HCT116 (cell line): ENCODE measurements at regions not wholly inside any gene's neighbourhood (a gene's known extent, or its start where the extent isn't known, plus 50 kb on each side); places are given as distances from the start of the nearest gene placed in this dataset.

Experiments
- ATAC-seq: fragments of 200-7000 bp; cut with Tn5 transposase; 2 replicates; pipeline ENCODE4 v1.9.1; 2020; ENCODE audit warnings: mild to moderate bottlenecking, moderate library complexity
- BruUV-seq: library from RNA; stranded (reverse); fragments of 400-500 nt; replicated peaks from 2 replicates; lab custom pipeline; 2021; lab: Mats Ljungman, UMichigan
- CTCF ChIA-PET: fragments of 300-600 bp; sonication (Branson Sonifier 250); formaldehyde crosslinking; loops from one replicate; lab custom pipeline; 2021; ENCODE audit warnings: antibody characterized with exemption; lab: Charles Lee
- POLR2A ChIA-PET: fragments of 300-600, 350-600 bp; sonication (Branson Sonifier 250); formaldehyde crosslinking; loops from one replicate; lab custom pipeline; 2021; ENCODE audit warnings: antibody characterized with exemption; lab: Charles Lee
- RAD21 ChIA-PET, 2 experiments: fragments of 300-600 bp; sonication (Branson Sonifier 250); formaldehyde crosslinking; loops; one replicate each; lab custom pipeline; 2023; ENCODE audit warnings: low total read pairs in 2 of 2; ENCODE audit not compliant: uncharacterized antibody in 2 of 2, unreplicated experiment in 2 of 2, low non-redundant PET in 1 of 2; lab: Charles Lee
- DNase-seq: peaks from one replicate; pipeline ENCODE4 v3.0.0-alpha.2; 2010; ENCODE audit warnings: low read depth, low spot score
- H2AFZ ChIP-seq: fragments of 200-600 bp; shearing (Covaris generic), sonication (generic); 2 replicates; pipeline ENCODE4 v1.6.1; 2017; ENCODE audit warnings: low read depth, mixed run types, mixed read lengths, antibody characterized with exemption, low read length; ENCODE audit not compliant: poor library complexity, severe bottlenecking
- H3K27ac ChIP-seq: 2 replicates; pipeline ENCODE4 v1.5.1; 2012; ENCODE audit warnings: low read depth, low read length
- H3K27me3 ChIP-seq: fragments of 200-600 bp; sonication (generic); 2 replicates; pipeline ENCODE4 v1.6.1; 2016; ENCODE audit warnings: mixed run types, low read length, mixed read lengths; ENCODE audit not compliant: insufficient read depth
- H3K36me3 ChIP-seq, 2 experiments: fragments of 200-500 bp in 1 of 2; fragments of 200-600 bp in 1 of 2; sonication (Bioruptor generic) in 1 of 2; sonication (generic) in 1 of 2; 2 replicates each; pipeline versions ENCODE4 v1.5.1 to v1.6.1; 2014 to 2016; ENCODE audit warnings: low read length in 2 of 2, inconsistent platforms in 1 of 2, mixed read lengths in 1 of 2, mixed run types in 1 of 2; ENCODE audit not compliant: insufficient read depth in 2 of 2, control insufficient read depth in 1 of 2
- H3K4me1 ChIP-seq, 2 experiments: fragments of 200-600 bp in 1 of 2; sonication (generic) in 1 of 2; 2 replicates each; pipeline versions ENCODE4 v1.5.1 to v1.6.1; 2012 to 2017; ENCODE audit warnings: low read length in 2 of 2, inconsistent platforms in 1 of 2, mild to moderate bottlenecking in 1 of 2, mixed read lengths in 1 of 2, mixed run types in 1 of 2, moderate library complexity in 1 of 2; ENCODE audit not compliant: insufficient read depth in 2 of 2, control insufficient read depth in 1 of 2
- H3K4me2 ChIP-seq: fragments of 200-600 bp; sonication (generic); 2 replicates; pipeline ENCODE4 v1.6.1; 2017; ENCODE audit warnings: mixed run types, low read length, mixed read lengths
- H3K4me3 ChIP-seq, 2 experiments: fragments of 200-600 bp in 1 of 2; sonication (generic) in 1 of 2; replicated peaks in 1 of 2; 2 replicates each; pipeline ENCODE4 v1.5.1; 2011 to 2016; ENCODE audit warnings: low read length in 2 of 2, control low read depth in 1 of 2, low read depth in 1 of 2, mild to moderate bottlenecking in 1 of 2, mixed read lengths in 1 of 2, mixed run types in 1 of 2
- H3K79me2 ChIP-seq: fragments of 200-600 bp; sonication (generic); 2 replicates; pipeline ENCODE4 v1.6.1; 2017; ENCODE audit warnings: mild to moderate bottlenecking, mixed run types, low read length, moderate library complexity, mixed read lengths; ENCODE audit not compliant: insufficient read depth
- H3K9ac ChIP-seq: fragments of 200-600 bp; sonication (generic); 2 replicates; pipeline ENCODE4 v1.6.1; 2016; ENCODE audit warnings: low read length, mixed read lengths
- H3K9me2 ChIP-seq: fragments of 200-600 bp; sonication (generic), shearing (Covaris generic); 2 replicates; pipeline ENCODE4 v1.6.1; 2017; ENCODE audit warnings: mixed run types, mild to moderate bottlenecking, moderate library complexity; ENCODE audit not compliant: insufficient read depth
- H3K9me3 ChIP-seq, 2 experiments: fragments of 200-500 bp in 1 of 2; fragments of 200-600 bp in 1 of 2; sonication (Bioruptor generic) in 1 of 2; sonication (generic) in 1 of 2; 2 replicates each; pipeline ENCODE4 v1.6.1; 2014 to 2017; ENCODE audit warnings: low read length in 2 of 2, mixed read lengths in 2 of 2, inconsistent platforms in 1 of 2, low read depth in 1 of 2, mild to moderate bottlenecking in 1 of 2, mixed run types in 1 of 2, moderate library complexity in 1 of 2; ENCODE audit not compliant: control insufficient read depth in 1 of 2, insufficient read depth in 1 of 2
- H4K20me1 ChIP-seq: fragments of 200-600 bp; sonication (generic), shearing (Covaris generic); 2 replicates; pipeline ENCODE4 v1.6.1; 2017; ENCODE audit warnings: mixed run types, mild to moderate bottlenecking, moderate library complexity; ENCODE audit not compliant: insufficient read depth
- EGR1 ChIP-seq: IDR thresholded peaks from 2 replicates; pipeline ENCODE4 v1.6.1; 2012; ENCODE audit warnings: low read depth
- ZBTB33 ChIP-seq: IDR thresholded peaks from 2 replicates; pipeline ENCODE4 v1.6.1; 2011; ENCODE audit warnings: mild to moderate bottlenecking, low read length, moderate library complexity; ENCODE audit not compliant: insufficient replicate concordance; ENCODE audit errors: extremely low read depth
- intact Hi-C: fragments of 100-400 bp; cut with micrococcal nuclease; formaldehyde crosslinking; loops from 2 replicates; pipeline ENCODE4 v1.10.0; 2022
- TF ChIP-seq, protein P1 (sequence below): IDR thresholded peaks from 2 replicates; pipeline ENCODE4 v1.6.1; 2012; ENCODE audit warnings: low read depth

DNA sequence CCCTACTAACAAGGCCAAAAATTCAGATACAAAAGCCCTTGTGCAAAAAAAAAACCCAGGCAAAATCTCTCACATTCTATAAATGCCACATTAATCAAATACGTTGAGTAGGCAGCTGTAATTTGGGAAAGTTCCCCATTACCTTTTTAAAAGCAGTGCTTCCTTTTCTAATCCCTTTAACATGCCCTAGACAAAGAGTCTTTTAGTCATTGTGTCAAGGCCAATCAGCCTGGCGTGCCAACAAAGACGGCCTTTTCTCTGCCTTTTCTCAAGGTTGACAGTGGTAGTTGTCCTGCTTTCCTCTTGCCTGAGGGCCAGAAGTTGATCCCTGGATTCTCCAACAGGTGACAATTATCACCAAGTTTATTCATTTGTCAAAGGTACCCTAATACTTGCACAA is 62.5 kb upstream of the METAP2 start:
- Histone ChIP-seq H3K4me1 (peaks cover 0 to 9% of the 10 kb centered on the region in 2 experiments; a peak in 1 of 4 replicates), H3K9me2 (no peaks in the 10 kb centered on the region), H3K27me3 (no peaks in the 10 kb centered on the region), H3K4me3 (no peak overlapping the region), H3K4me2 (no peak overlapping the region), H3K36me3 (no peaks in the 10 kb centered on the region), H3K27ac (no peak overlapping the region), H3K79me2 (no peaks in the 10 kb centered on the region), H4K20me1 (no peaks in the 10 kb centered on the region), H3K9ac (no peak overlapping the region), H2AFZ (no peak overlapping the region), H3K9me3 (no peaks in the 10 kb centered on the region)
- TF ChIP-seq ZBTB33 (no peak), EGR1 (no peak)
- TF ChIP-seq, protein P1, sequence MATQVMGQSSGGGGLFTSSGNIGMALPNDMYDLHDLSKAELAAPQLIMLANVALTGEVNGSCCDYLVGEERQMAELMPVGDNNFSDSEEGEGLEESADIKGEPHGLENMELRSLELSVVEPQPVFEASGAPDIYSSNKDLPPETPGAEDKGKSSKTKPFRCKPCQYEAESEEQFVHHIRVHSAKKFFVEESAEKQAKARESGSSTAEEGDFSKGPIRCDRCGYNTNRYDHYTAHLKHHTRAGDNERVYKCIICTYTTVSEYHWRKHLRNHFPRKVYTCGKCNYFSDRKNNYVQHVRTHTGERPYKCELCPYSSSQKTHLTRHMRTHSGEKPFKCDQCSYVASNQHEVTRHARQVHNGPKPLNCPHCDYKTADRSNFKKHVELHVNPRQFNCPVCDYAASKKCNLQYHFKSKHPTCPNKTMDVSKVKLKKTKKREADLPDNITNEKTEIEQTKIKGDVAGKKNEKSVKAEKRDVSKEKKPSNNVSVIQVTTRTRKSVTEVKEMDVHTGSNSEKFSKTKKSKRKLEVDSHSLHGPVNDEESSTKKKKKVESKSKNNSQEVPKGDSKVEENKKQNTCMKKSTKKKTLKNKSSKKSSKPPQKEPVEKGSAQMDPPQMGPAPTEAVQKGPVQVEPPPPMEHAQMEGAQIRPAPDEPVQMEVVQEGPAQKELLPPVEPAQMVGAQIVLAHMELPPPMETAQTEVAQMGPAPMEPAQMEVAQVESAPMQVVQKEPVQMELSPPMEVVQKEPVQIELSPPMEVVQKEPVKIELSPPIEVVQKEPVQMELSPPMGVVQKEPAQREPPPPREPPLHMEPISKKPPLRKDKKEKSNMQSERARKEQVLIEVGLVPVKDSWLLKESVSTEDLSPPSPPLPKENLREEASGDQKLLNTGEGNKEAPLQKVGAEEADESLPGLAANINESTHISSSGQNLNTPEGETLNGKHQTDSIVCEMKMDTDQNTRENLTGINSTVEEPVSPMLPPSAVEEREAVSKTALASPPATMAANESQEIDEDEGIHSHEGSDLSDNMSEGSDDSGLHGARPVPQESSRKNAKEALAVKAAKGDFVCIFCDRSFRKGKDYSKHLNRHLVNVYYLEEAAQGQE, result no peak
- no TSS peak for BruUV-seq
- RAD21 ChIA-PET, result no interaction called here
- CTCF ChIA-PET, result no interaction called here
- POLR2A ChIA-PET, result interaction anchor here (0.6 to 0.9 kb wide), 2 partner anchors 62 to 229 kb away, joined by 3 to 5 read pairs; partner anchors contain the start of gene METAP2
- intact Hi-C loops, result no loop called here
- ATAC-seq (no peak), DNase-seq (no peak)
